Astrocyte of the spinal cord (primary cell): ENCODE measurements at regions not wholly inside any gene's neighbourhood (a gene's known extent, or its start where the extent isn't known, plus 50 kb on each side); places are given as distances from the start of the nearest gene placed in this dataset.

Experiments used
- DNase-seq: peaks from one replicate; pipeline ENCODE4 v3.0.0; 2011; ENCODE audit warnings: low read depth, low spot score
- H3K4me3 ChIP-seq: 2 replicates; pipeline ENCODE4 v1.5.1; 2011; ENCODE audit warnings: low read depth, mild to moderate bottlenecking, low read length, moderate library complexity
- in situ Hi-C: cut with HindIII; loops from 2 replicates; pipeline ENCODE4 v1.10.0; 2017; ENCODE audit warnings: low sequenced_read_pairs
- TF ChIP-seq, protein P1 (sequence below): IDR thresholded peaks from 2 replicates; pipeline ENCODE4 v1.5.1; 2012; ENCODE audit warnings: low read depth, mild to moderate bottlenecking, low read length, inconsistent platforms

DNA sequence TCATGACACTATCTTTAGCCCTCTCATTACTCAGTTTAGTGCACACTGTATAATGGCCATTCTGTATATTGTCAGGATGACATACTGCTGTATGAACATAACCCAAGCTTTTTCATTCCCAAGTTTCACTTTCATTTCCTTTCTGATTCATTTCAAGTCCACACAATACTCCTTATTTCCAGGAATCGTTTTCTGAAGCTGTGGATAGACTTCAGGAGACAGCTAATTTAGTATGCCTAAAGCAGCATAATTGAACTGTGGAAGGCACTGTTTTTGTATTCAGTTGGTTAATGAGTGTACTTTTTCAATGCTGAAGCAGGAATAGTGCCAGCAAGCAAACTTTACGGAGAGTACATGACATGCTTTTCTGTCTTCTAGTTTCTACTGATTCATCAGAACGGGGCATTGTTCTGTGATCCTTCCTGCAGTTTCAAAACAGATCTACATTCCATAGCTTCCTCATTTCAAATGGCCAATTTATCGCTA is 578.5 kb upstream of the ZP4 start:
- DNase-seq, result peak; percentile 76
- TF ChIP-seq, protein P1, sequence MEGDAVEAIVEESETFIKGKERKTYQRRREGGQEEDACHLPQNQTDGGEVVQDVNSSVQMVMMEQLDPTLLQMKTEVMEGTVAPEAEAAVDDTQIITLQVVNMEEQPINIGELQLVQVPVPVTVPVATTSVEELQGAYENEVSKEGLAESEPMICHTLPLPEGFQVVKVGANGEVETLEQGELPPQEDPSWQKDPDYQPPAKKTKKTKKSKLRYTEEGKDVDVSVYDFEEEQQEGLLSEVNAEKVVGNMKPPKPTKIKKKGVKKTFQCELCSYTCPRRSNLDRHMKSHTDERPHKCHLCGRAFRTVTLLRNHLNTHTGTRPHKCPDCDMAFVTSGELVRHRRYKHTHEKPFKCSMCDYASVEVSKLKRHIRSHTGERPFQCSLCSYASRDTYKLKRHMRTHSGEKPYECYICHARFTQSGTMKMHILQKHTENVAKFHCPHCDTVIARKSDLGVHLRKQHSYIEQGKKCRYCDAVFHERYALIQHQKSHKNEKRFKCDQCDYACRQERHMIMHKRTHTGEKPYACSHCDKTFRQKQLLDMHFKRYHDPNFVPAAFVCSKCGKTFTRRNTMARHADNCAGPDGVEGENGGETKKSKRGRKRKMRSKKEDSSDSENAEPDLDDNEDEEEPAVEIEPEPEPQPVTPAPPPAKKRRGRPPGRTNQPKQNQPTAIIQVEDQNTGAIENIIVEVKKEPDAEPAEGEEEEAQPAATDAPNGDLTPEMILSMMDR, result no peak
- peak overlapping the region; percentile 25 for H3K4me3 ChIP-seq
- in situ Hi-C loops, result no loop called here

GRCh38 chr1:238468068-238468467 is 577.3 kb upstream of the ZP4 start:
- no peak overlapping the region for H3K4me3 ChIP-seq
- DNase-seq, result no peak
- TF ChIP-seq, protein P1, result no peak
- in situ Hi-C loops, result no loop called here

DNA sequence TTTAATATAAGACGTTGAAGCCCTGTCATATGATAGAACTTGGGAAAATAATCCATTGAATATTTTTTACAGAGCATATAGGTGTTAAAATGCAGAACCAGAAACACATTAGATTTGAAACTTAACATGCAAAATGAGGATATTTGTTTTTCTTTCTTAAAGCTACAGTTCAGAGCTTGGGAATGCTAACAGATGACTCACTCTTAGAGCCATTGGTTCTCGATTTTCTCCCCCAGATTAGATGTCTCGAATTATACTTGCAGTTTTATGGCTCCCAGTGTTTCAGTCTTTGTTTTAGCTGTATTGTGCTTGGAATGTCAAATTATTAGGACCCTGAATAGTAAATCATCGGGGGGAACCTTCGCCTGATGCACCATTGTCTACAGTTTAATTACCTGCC is 575.7 kb upstream of the ZP4 start:
- DNase-seq, result peak; percentile 60
- H3K4me3 ChIP-seq, result no peak overlapping the region
- in situ Hi-C loops, result no loop called here
- TF ChIP-seq, protein P1, result no peak

- peak; percentile 45 for DNase-seq
- TF ChIP-seq, protein P1, result no peak
- H3K4me3 ChIP-seq, result no peak overlapping the region
- in situ Hi-C loops, result no loop called here
Measured at GRCh38 chr1:238465449-238465848, 574.7 kb upstream of the ZP4 start.

GRCh38 chr1:238458899-238459298 is 568.2 kb upstream of the ZP4 start:
- in situ Hi-C loops, result no loop called here
- no peak overlapping the region for H3K4me3 ChIP-seq
- DNase-seq, result no peak
- TF ChIP-seq, protein P1, result no peak

DNA sequence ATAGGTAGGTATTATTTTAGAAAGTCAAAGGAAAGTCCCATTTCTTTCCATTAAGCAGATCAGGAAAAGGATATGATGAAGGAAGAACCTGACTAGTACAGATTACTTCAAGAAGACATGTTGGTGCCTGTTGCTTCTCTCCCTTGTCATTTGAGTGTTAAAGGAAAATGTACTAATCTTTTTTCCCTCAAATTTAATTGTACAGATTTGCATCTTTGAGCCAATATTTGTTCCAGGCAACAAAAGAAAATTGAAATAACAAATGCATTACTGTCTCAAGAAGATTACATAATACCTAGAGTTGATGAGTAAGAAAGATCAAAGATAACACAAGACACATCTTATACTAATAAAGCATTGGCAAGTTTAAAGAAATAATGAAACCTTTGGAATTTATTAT is 566.9 kb upstream of the ZP4 start:
- DNase-seq, result no peak
- TF ChIP-seq, protein P1, result no peak
- H3K4me3 ChIP-seq, result no peak overlapping the region
- in situ Hi-C loops, result no loop called here

DNA sequence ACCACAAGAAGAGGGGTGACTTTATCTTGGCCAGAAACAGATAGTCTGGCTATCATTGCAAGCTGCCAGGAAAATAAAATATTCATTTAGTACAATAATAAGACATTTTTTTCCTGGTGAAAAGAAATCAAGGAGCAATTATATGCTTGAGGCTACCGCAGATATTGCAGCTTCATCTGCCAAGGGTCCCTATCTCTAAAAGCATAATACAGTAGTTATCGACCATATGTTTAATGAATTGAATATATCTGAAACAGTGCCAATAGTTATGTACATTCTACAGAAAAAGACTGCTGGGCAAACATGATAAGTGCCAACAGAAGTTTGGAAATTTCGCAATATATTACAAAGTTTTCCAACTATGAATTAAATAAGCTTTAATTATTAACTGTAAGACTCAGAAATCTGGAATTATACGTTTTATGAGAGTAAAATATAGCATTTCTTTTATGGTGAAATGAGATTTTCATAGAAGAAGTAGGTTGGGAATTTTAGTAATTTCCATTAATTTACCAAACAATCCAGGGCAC is 561.1 kb upstream of the ZP4 start:
- H3K4me3 ChIP-seq, result no peak overlapping the region
- in situ Hi-C loops, result no loop called here
- DNase-seq, result no peak
- TF ChIP-seq, protein P1, result no peak
